Activated T-helper 2 cell treated with anti-CD3 and anti-CD28 coated beads, Interferon-gamma antibody, Interleukin-2, Interleukin-4, amounts not matched to agents 10 μg/mL and 5 μg/mL and 100 μg/mL, durations not matched to agents 14 hours and 24 hours and 36 hours (primary cell): ENCODE measurements at regions not wholly inside any gene's neighbourhood (a gene's known extent, or its start where the extent isn't known, plus 50 kb on each side); places are given as distances from the start of the nearest gene placed in this dataset.

Experiments used
- DNase-seq: peaks from one replicate; pipeline ENCODE4 v3.0.0; 2021; ENCODE audit warnings: low spot score
- H3K27ac Mint-ChIP-seq: one replicate; pipeline ENCODE4 v1.8.0; 2021; ENCODE audit warnings: mixed read lengths
- H3K27me3 Mint-ChIP-seq: one replicate; pipeline ENCODE4 v1.8.0; 2021; ENCODE audit warnings: low read depth, mixed read lengths
- H3K36me3 Mint-ChIP-seq: one replicate; pipeline ENCODE4 v1.8.0; 2021; ENCODE audit warnings: low read depth, mixed read lengths
- H3K4me1 Mint-ChIP-seq: one replicate; pipeline ENCODE4 v1.8.0; 2021; ENCODE audit warnings: low read depth, mixed read lengths
- H3K4me3 Mint-ChIP-seq: one replicate; pipeline ENCODE4 v1.8.0; 2021; ENCODE audit warnings: low read depth, mild to moderate bottlenecking, moderate library complexity, mixed read lengths
- H3K9me3 Mint-ChIP-seq: one replicate; pipeline ENCODE4 v1.8.0; 2021; ENCODE audit warnings: mixed read lengths
- intact Hi-C: fragments of 100-400 bp; cut with micrococcal nuclease; formaldehyde crosslinking; loops from one replicate; pipeline ENCODE4 v1.15.1; 2023

DNA sequence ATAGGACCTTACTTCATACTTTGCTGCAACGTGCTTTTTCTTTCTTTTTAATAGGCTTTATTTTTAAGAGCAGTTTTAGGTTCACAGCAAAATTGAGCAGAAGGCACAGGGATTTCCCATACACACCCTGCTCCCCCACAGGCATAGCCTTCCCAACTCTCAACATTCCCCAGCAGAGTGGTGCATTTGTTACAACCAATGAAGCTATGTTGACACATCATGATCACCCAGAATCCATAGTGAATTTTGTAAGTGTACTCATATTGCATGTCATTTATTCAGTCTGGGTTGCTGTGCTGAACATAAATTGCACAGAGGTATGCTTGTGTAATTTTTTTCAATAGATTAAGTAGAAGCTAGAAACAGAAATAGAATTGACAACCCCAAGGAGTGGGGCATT is 327.3 kb downstream of the INHBA start:
- intact Hi-C loops: no loop called here
- H3K4me1 Mint-ChIP-seq: no peaks in the 10 kb centered on the region
- H3K9me3 Mint-ChIP-seq: peaks cover 5% of the 10 kb centered on the region
- H3K27me3 Mint-ChIP-seq: no peaks in the 10 kb centered on the region
- no peak overlapping the region for H3K4me3 Mint-ChIP-seq
- no peaks in the 10 kb centered on the region for H3K36me3 Mint-ChIP-seq
- DNase-seq: no peak
- H3K27ac Mint-ChIP-seq: no peak overlapping the region

DNA sequence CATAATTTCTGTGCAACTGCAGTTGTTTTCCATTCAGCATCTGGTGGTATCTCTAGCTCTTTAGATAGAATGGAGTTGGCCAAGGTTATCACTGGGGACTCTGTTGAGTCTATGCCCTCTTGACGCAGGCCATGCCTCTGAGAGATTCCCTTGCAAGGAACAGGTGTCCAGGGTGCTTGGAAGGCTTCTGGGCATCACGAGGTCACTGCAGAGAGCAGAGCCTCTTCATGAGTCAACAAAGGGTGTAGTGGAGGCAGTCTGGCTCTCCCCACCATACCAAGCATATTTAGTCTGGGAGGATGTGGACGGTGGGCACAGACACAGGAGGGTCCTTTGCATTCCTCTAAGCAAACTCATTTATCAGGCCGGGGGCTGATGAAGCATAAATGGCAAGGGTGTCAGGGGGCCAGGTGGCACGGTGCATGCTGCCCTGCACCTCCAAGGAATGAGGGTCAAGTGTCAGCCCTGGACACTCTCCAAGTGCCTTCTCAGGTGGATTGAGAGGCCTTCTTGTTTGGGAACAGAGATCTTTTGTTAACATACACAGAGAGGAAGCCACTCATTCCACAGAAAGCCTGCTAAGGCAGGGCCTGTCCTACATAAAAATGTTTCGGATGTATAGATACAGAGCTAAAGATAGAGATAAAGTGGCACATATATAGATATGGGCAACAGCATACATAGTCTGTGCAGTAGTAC is 328.6 kb downstream of the INHBA start:
- Mint-ChIP-seq H3K9me3 (peaks cover 5% of the 10 kb centered on the region), H3K27me3 (no peaks in the 10 kb centered on the region), H3K36me3 (no peaks in the 10 kb centered on the region), H3K27ac (no peak overlapping the region), H3K4me1 (no peaks in the 10 kb centered on the region), H3K4me3 (no peak overlapping the region)
- intact Hi-C loops: no loop called here
- no peak for DNase-seq

- Mint-ChIP-seq H3K9me3 (peaks cover 15% of the 10 kb centered on the region), H3K36me3 (no peaks in the 10 kb centered on the region), H3K27me3 (no peaks in the 10 kb centered on the region), H3K4me3 (no peak overlapping the region), H3K4me1 (no peaks in the 10 kb centered on the region), H3K27ac (no peak overlapping the region)
- intact Hi-C loops: no loop called here
- DNase-seq: no peak
These were observed 334.7 kb downstream of the INHBA start for GRCh38 chr7:41367967-41368882.

DNA sequence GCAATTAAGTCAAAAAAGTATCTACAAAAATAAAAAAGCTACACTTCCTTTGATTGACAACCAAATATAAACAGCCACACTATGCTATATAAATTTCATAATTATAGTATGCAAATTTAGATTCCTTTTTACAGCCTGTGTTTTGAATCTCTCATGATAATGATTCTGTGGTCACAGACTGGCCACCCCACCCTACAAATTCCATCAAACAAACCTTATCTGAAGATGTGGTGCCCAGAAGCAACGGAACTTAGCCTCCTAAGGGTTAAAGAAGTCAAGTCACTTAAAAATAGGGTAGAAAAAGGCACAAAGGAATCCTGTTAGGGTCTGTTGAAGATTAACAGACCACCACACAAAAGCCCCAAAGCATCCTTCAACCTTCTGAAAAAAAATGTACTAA is 351.8 kb downstream of the INHBA start:
- no peak for DNase-seq
- no peaks in the 10 kb centered on the region for H3K27me3 Mint-ChIP-seq
- H3K9me3 Mint-ChIP-seq: no peaks in the 10 kb centered on the region
- intact Hi-C loops: no loop called here
- no peak overlapping the region for H3K4me3 Mint-ChIP-seq
- no peaks in the 10 kb centered on the region for H3K36me3 Mint-ChIP-seq
- H3K27ac Mint-ChIP-seq: no peak overlapping the region
- H3K4me1 Mint-ChIP-seq: no peaks in the 10 kb centered on the region

DNA sequence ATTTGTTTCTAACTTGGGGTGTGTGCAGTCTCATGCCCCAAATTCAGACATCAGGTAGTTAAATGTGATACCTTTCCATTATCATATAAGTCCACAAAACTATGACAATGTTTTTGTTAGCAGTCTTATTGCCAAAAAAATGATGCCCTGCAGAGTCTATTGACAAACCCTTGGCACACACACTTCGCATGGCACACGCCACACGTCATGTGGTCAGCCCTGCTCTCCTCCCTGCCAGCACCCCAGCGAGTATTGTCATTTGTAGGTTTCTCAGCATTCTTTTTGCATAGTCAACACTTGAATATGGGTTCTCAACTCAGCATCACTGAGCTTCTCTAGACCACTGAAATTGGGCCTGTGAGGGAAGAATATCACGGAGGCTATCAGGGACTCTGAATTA is 356.0 kb downstream of the INHBA start:
- H3K9me3 Mint-ChIP-seq: peaks cover 8% of the 10 kb centered on the region
- no peak overlapping the region for H3K4me3 Mint-ChIP-seq
- no peak for DNase-seq
- no peaks in the 10 kb centered on the region for H3K36me3 Mint-ChIP-seq
- H3K27me3 Mint-ChIP-seq: no peaks in the 10 kb centered on the region
- no peak overlapping the region for H3K27ac Mint-ChIP-seq
- H3K4me1 Mint-ChIP-seq: no peaks in the 10 kb centered on the region
- intact Hi-C loops: no loop called here

DNA sequence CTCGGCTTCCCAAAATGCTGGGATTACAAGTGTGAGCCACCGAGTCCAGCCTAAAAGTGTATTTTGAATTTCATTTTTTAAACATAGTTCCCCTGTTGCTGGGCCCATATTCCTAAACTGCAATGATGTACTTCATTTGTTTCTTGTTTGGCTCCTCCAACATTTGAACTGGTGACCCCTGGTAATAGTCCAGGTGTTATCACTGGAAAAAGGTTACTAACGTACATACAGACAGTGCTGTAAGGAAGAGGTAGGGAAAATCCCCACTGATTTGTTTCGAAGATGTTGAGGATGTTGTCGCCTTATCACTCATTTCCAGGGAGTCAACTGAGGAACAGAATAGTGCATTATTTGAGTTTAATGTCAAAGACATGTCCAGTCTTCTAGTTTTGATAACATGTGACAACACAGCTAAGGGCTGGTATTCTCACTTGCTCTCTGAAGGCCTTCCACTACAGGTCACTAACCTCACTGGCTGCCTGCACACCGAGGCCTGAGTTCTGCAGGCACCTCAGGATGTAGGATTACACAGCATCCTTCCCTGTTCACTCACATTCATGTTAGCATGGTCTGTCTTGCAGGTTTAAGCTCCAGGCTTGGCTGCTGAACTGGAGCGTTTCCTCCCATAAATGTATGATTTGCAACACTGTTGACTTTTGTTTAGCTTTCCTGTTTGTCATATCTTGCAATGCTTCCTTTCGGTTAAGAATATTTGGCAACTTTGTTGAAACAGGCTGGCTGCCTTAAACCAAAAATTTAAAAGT is 362.8 kb downstream of the INHBA start:
- intact Hi-C loops: no loop called here
- no peak for DNase-seq
- H3K36me3 Mint-ChIP-seq: no peaks in the 10 kb centered on the region
- no peak overlapping the region for H3K4me3 Mint-ChIP-seq
- no peaks in the 10 kb centered on the region for H3K4me1 Mint-ChIP-seq
- H3K27ac Mint-ChIP-seq: no peak overlapping the region
- peaks cover 8% of the 10 kb centered on the region for H3K9me3 Mint-ChIP-seq
- no peaks in the 10 kb centered on the region for H3K27me3 Mint-ChIP-seq

DNA sequence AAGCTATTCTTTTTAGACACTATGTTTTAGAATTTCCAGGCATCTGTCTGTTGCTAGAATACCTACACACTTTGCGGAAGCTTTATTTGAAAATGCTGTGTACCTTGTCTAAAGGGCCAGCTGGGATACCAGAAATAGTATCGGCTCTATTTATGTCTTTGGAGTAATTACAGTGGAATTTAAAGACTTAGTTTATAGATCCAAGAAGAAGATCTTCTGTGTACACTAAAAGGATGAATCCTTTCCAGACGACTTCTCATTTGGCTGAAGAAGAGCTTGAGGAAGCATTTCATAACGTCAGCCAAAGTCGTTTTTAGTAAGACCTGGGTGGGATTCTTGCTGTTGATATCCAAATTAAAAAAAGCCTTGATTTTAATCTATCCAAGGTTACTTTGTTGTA is 365.9 kb downstream of the INHBA start:
- Mint-ChIP-seq H3K4me3 (no peak overlapping the region), H3K36me3 (no peaks in the 10 kb centered on the region), H3K27me3 (no peaks in the 10 kb centered on the region), H3K4me1 (no peaks in the 10 kb centered on the region), H3K27ac (no peak overlapping the region), H3K9me3 (no peaks in the 10 kb centered on the region)
- intact Hi-C loops: no loop called here
- DNase-seq: no peak

DNA sequence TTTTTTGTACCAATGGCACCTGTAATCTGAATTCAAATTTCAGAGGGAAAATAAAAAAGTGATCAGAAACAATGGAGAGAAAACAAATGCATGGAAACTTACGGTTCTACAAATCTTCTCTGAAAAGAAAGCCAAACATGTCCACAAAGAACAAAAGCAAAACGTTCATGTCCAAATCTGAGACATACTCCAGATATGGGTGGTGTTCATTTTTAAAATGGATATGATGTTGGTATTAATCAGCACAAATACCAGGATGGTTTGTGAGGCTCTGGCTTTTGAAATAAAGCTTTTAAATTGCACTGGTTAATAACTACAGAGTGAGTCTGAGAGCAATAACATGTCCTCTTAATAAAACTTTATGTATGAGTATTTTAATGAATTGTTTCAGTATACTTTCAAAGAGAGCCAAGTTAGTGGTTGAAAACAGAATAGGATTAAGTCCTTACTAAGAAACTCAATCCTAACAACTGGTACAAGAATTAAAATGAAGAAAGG is 366.4 kb downstream of the INHBA start:
- no peak for DNase-seq
- no peak overlapping the region for H3K4me3 Mint-ChIP-seq

DNA sequence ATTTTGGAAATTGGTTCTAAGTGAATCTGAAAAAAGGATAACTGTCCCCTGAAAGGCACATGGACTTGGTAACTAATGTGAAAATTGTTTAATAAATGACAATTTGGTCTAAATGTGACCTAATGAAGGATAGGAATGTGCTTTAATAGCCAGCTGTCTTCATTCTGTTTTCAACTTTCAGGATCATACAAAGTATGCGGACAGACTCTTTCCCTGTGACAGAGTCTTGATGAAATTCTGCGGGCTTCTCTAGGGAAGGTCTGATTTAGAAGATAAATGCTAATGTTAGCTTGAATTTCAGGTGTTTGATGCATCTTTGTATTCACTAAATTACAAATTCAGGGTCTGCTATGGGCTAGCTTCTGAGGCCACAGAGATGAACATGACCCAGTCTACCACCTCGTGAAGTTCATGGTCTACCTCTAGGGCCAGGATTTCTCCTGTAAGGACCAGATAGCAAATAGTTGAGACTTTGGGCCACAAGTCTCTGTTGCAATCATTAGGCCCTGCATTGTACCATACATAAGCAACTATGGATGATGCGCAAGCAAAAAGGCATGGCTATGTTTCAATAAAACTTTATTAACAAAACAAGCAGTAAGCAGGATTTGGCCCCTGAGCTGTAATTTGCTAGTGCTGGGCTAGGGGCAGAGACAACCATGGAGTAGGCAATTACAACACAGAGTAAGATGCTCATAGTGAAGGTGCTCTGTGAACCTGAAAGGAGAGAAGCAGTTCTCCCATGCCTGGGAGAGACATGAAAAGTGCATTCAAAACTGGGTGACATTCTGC is 368.6 kb downstream of the INHBA start:
- Mint-ChIP-seq H3K27me3 (no peaks in the 10 kb centered on the region), H3K9me3 (no peaks in the 10 kb centered on the region), H3K4me3 (no peak overlapping the region), H3K4me1 (no peaks in the 10 kb centered on the region), H3K27ac (no peak overlapping the region), H3K36me3 (no peaks in the 10 kb centered on the region)
- DNase-seq: no peak
- intact Hi-C loops: no loop called here

More for the DNA sequence above, 366.4 kb downstream of the INHBA start:
- Mint-ChIP-seq H3K36me3 (no peaks in the 10 kb centered on the region), H3K27ac (no peak overlapping the region), H3K4me1 (no peaks in the 10 kb centered on the region), H3K9me3 (no peaks in the 10 kb centered on the region), H3K27me3 (no peaks in the 10 kb centered on the region)
- intact Hi-C loops: no loop called here

- Mint-ChIP-seq H3K27ac (no peak overlapping the region), H3K4me1 (no peaks in the 10 kb centered on the region), H3K27me3 (no peaks in the 10 kb centered on the region), H3K9me3 (no peaks in the 10 kb centered on the region), H3K36me3 (no peaks in the 10 kb centered on the region), H3K4me3 (no peak overlapping the region)
- intact Hi-C loops: no loop called here
- DNase-seq: no peak
These were observed 369.4 kb downstream of the INHBA start for GRCh38 chr7:41333511-41333910.

- Mint-ChIP-seq H3K9me3 (no peaks in the 10 kb centered on the region), H3K4me3 (no peak overlapping the region), H3K27ac (no peak overlapping the region), H3K27me3 (no peaks in the 10 kb centered on the region), H3K36me3 (no peaks in the 10 kb centered on the region), H3K4me1 (no peaks in the 10 kb centered on the region)
- intact Hi-C loops: no loop called here
- no peak for DNase-seq
These were observed 371.7 kb downstream of the INHBA start for GRCh38 chr7:41331194-41331593.

- Mint-ChIP-seq H3K27me3 (no peaks in the 10 kb centered on the region), H3K9me3 (peaks cover 4% of the 10 kb centered on the region), H3K4me1 (no peaks in the 10 kb centered on the region), H3K36me3 (no peaks in the 10 kb centered on the region), H3K27ac (no peak overlapping the region), H3K4me3 (no peak overlapping the region)
- DNase-seq: no peak
- intact Hi-C loops: no loop called here
These were observed 374.3 kb downstream of the INHBA start for GRCh38 chr7:41328544-41328943.
